ENCODE measurements at regions not wholly inside any gene's neighbourhood (a gene's known extent, or its start where the extent isn't known, plus 50 kb on each side); places are given as distances from the start of the nearest gene placed in this dataset.

GRCh38 chr6:150744522-150745260 lies 120.8 kb upstream of the MTHFD1L start:
- Histone ChIP-seq H4K20me1 (replicated peaks; ENCODE audit: control insufficient read depth, extremely low read depth, insufficient read depth, low read length) (peaks cover 3% of the 10 kb centered on the region), H3K36me3 (ENCODE audit: control insufficient read depth in 2 of 2, extremely low read depth in 1 of 2, insufficient read depth in 2 of 2, low read length in 2 of 2) (no peaks in the 10 kb centered on the region), H3K27me3 (ENCODE audit: control insufficient read depth in 2 of 2, insufficient read depth in 2 of 2, low read length in 2 of 2) (no peaks in the 10 kb centered on the region), H3K27ac (ENCODE audit: insufficient read depth, low read depth, low read length) (no peak overlapping the region), H3K4me3 (replicated peaks in 1 of 3; ENCODE audit: insufficient read depth in 1 of 3, low read depth in 1 of 3, low read length in 3 of 3) (no peak overlapping the region), H3K9me3 (replicated peaks; ENCODE audit: control insufficient read depth, insufficient read depth, low read length) (no peaks in the 10 kb centered on the region), H2AFZ (ENCODE audit: low read depth, low read length) (no peak overlapping the region), H3K9ac (replicated peaks; ENCODE audit: extremely low read depth, insufficient read depth, low read length) (no peak overlapping the region), H3K79me2 (ENCODE audit: control insufficient read depth, insufficient read depth, low read length) (no peaks in the 10 kb centered on the region), H3K9me1 (replicated peaks; ENCODE audit: control insufficient read depth, extremely low read depth, insufficient read depth, low read length) (no peaks in the 10 kb centered on the region), H3K4me2 (ENCODE audit: insufficient read depth, low read length) (no peak overlapping the region), H3K4me1 (ENCODE audit: control insufficient read depth, extremely low read depth, insufficient read depth, low read length) (no peaks in the 10 kb centered on the region)
- intact Hi-C loops (cut with micrococcal nuclease), result loop anchor here (5.0 to 10.0 kb wide), 2 partner anchors 140 to 252 kb away; no protein-coding TSS in a partner anchor
- ChIA-PET POLR2A (no interaction called here), CTCF (no interaction called here)
- BruUV-seq (replicated peaks), result no TSS peak
- dilution Hi-C loops (cut with MboI; ENCODE audit: extremely low pct_ligation_motif_present, low sequenced_read_pairs), result no loop called here
- DNase-seq (ENCODE audit: low read depth, low spot score), result no peak
- no peak for TF ChIP-seq FOS (IDR thresholded peaks at IDR 0.05; ENCODE audit: borderline replicate concordance, insufficient read depth, low read length)
- no peak for TF ChIP-seq GATA2 (IDR thresholded peaks at IDR 0.05; ENCODE audit: insufficient read depth, insufficient read length, low read depth, low read length)
- TF ChIP-seq POLR2A (IDR thresholded peaks at IDR 0.05; ENCODE audit: low read depth, low read length), result no peak
- TF ChIP-seq, protein P1, sequence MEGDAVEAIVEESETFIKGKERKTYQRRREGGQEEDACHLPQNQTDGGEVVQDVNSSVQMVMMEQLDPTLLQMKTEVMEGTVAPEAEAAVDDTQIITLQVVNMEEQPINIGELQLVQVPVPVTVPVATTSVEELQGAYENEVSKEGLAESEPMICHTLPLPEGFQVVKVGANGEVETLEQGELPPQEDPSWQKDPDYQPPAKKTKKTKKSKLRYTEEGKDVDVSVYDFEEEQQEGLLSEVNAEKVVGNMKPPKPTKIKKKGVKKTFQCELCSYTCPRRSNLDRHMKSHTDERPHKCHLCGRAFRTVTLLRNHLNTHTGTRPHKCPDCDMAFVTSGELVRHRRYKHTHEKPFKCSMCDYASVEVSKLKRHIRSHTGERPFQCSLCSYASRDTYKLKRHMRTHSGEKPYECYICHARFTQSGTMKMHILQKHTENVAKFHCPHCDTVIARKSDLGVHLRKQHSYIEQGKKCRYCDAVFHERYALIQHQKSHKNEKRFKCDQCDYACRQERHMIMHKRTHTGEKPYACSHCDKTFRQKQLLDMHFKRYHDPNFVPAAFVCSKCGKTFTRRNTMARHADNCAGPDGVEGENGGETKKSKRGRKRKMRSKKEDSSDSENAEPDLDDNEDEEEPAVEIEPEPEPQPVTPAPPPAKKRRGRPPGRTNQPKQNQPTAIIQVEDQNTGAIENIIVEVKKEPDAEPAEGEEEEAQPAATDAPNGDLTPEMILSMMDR (IDR thresholded peaks at IDR 0.05; ENCODE audit: extremely low read depth in 1 of 2, insufficient read depth in 1 of 2, low read depth in 1 of 2, low read length in 2 of 2), result no peak
- TF ChIP-seq JUN (IDR thresholded peaks at IDR 0.05; ENCODE audit: borderline replicate concordance, insufficient read depth, insufficient read length, low read depth), result no peak
- no peak for TF ChIP-seq MAX (IDR thresholded peaks at IDR 0.05; ENCODE audit: insufficient read depth, insufficient read length)
- no peak for TF ChIP-seq MYC (IDR thresholded peaks at IDR 0.05; ENCODE audit: low read depth, low read length)
- TF ChIP-seq EZH2 (IDR thresholded peaks at IDR 0.05; ENCODE audit: borderline replicate concordance, low read depth, low read length, severe bottlenecking), result no peak
- no peak for TF ChIP-seq POLR2AphosphoS5 (IDR thresholded peaks at IDR 0.05; ENCODE audit: insufficient read depth, low read depth, low read length)
- FAIRE-seq, result no peak

Data from endothelial cell of umbilical vein (primary cell).